ENCODE measurements at regions not wholly inside any gene's neighbourhood (a gene's known extent, or its start where the extent isn't known, plus 50 kb on each side); places are given as distances from the start of the nearest gene placed in this dataset.

DNA sequence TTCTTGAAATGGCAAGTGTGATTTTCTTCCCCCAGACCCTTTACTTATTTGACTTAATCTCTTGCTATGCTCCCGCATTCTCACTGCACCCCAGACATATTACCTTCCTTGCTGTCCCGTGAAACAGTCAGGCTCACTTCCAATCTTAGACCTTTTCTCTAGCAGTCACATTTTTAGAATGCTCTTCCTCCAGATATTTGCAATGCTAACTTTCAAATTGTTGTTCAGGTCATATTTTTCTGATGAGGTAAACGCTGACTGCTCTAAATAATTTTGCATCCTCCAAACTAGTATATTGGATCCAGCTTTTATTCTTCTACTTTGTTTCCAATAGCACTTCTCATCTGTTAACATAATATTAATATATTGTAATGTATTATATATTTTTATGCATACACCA, 648.2 kb upstream of the NEGR1 start:
- TF ChIP-seq, protein P1, sequence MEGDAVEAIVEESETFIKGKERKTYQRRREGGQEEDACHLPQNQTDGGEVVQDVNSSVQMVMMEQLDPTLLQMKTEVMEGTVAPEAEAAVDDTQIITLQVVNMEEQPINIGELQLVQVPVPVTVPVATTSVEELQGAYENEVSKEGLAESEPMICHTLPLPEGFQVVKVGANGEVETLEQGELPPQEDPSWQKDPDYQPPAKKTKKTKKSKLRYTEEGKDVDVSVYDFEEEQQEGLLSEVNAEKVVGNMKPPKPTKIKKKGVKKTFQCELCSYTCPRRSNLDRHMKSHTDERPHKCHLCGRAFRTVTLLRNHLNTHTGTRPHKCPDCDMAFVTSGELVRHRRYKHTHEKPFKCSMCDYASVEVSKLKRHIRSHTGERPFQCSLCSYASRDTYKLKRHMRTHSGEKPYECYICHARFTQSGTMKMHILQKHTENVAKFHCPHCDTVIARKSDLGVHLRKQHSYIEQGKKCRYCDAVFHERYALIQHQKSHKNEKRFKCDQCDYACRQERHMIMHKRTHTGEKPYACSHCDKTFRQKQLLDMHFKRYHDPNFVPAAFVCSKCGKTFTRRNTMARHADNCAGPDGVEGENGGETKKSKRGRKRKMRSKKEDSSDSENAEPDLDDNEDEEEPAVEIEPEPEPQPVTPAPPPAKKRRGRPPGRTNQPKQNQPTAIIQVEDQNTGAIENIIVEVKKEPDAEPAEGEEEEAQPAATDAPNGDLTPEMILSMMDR (IDR thresholded peaks at IDR 0.05; ENCODE audit: insufficient read depth, low read length, poor library complexity, severe bottlenecking): no peak
- no peak for TF ChIP-seq EZH2phosphoT487 (conservative IDR thresholded peaks at IDR 0.05; ENCODE audit: low read length)
